ENCODE measurements at regions not wholly inside any gene's neighbourhood (a gene's known extent, or its start where the extent isn't known, plus 50 kb on each side); places are given as distances from the start of the nearest gene placed in this dataset.

GRCh38 chr17:71217769-71218168 lies 903.1 kb upstream of the SOX9 start:
- TF ChIP-seq EZH2 (IDR thresholded peaks at IDR 0.05; ENCODE audit: borderline replicate concordance, insufficient read depth, low read depth, low read length, poor library complexity, severe bottlenecking), result no peak
- no peaks in the 10 kb centered on the region for H3K4me1 ChIP-seq (ENCODE audit: control insufficient read depth in 2 of 2, insufficient read depth in 2 of 2, low read length in 2 of 2)
- Mint-ChIP-seq H3K4me3 (no peak overlapping the region), H3K27me3 (no peaks in the 10 kb centered on the region), H3K27ac (no peak overlapping the region), H3K9me3 (ENCODE audit: insufficient read depth) (peaks cover 14% of the 10 kb centered on the region), H3K4me1 (no peaks in the 10 kb centered on the region)
- H3K27ac ChIP-seq (ENCODE audit: low read length in 2 of 2), result no peak overlapping the region
- H3K4me2 ChIP-seq (replicated peaks; ENCODE audit: low read depth, low read length, poor library complexity, severe bottlenecking), result no peak overlapping the region
- H3K79me2 ChIP-seq (ENCODE audit: control insufficient read depth, insufficient read depth, low read length), result no peaks in the 10 kb centered on the region
- no CpG with 5 or more reads among the region's 2 CpGs for WGBS (ENCODE audit: insufficient coverage)
- ATAC-seq (ENCODE audit: low read depth) (no peak), DNase-seq (no peak)
- no peak overlapping the region for H3K9ac ChIP-seq (ENCODE audit: low read length)
- no peaks in the 10 kb centered on the region for H3K36me3 ChIP-seq (replicated peaks in 1 of 2; ENCODE audit: control extremely low read depth in 1 of 2, control insufficient read depth in 1 of 2, extremely low read depth in 1 of 2, insufficient read depth in 2 of 2, low read length in 1 of 2)
- H3K4me3 ChIP-seq (ENCODE audit: control extremely low read depth in 1 of 5, extremely low read depth in 1 of 5, insufficient read depth in 1 of 5, low read depth in 2 of 5, low read length in 4 of 5), result no peak overlapping the region
- CTCF ChIA-PET, result no interaction called here
- POLR2A ChIA-PET, result no interaction called here
- no peaks in the 10 kb centered on the region for H4K20me1 ChIP-seq (ENCODE audit: control insufficient read depth, insufficient read depth, low read length, poor library complexity, severe bottlenecking)
- intact Hi-C loops (cut with micrococcal nuclease), result no loop called here
- H3K27me3 ChIP-seq (replicated peaks in 1 of 4; ENCODE audit: control extremely low read depth in 1 of 4, control insufficient read depth in 3 of 4, insufficient read depth in 4 of 4, low read length in 3 of 4), result no peaks in the 10 kb centered on the region
- H2AFZ ChIP-seq (ENCODE audit: insufficient read depth, low read depth, low read length, poor library complexity, severe bottlenecking), result no peak overlapping the region
- peaks cover 0 to 3% (median 0%) of the 10 kb centered on the region in 3 donors for H3K9me3 ChIP-seq (ENCODE audit: control extremely low read depth in 1 of 3, control insufficient read depth in 2 of 3, insufficient read depth in 1 of 3, low read length in 2 of 3)

- no peaks in the 10 kb centered on the region for H3K27me3 Mint-ChIP-seq
- intact Hi-C loops (cut with micrococcal nuclease), result no loop called here
- Histone ChIP-seq H3K27ac (ENCODE audit: low read length in 2 of 2) (no peak overlapping the region), H3K36me3 (replicated peaks in 1 of 2; ENCODE audit: control extremely low read depth in 1 of 2, control insufficient read depth in 1 of 2, extremely low read depth in 1 of 2, insufficient read depth in 2 of 2, low read length in 1 of 2) (no peaks in the 10 kb centered on the region), H3K4me2 (replicated peaks; ENCODE audit: low read depth, low read length, poor library complexity, severe bottlenecking) (no peak overlapping the region), H3K4me3 (ENCODE audit: control extremely low read depth in 1 of 5, extremely low read depth in 1 of 5, insufficient read depth in 1 of 5, low read depth in 2 of 5, low read length in 4 of 5) (no peak overlapping the region), H3K9me3 (ENCODE audit: control extremely low read depth in 1 of 3, control insufficient read depth in 2 of 3, insufficient read depth in 1 of 3, low read length in 2 of 3) (no peaks in the 10 kb centered on the region), H2AFZ (ENCODE audit: insufficient read depth, low read depth, low read length, poor library complexity, severe bottlenecking) (no peak overlapping the region), H3K27me3 (replicated peaks in 1 of 4; ENCODE audit: control extremely low read depth in 1 of 4, control insufficient read depth in 3 of 4, insufficient read depth in 4 of 4, low read length in 3 of 4) (no peaks in the 10 kb centered on the region), H4K20me1 (ENCODE audit: control insufficient read depth, insufficient read depth, low read length, poor library complexity, severe bottlenecking) (no peaks in the 10 kb centered on the region), H3K4me1 (ENCODE audit: control insufficient read depth in 2 of 2, insufficient read depth in 2 of 2, low read length in 2 of 2) (no peaks in the 10 kb centered on the region), H3K79me2 (ENCODE audit: control insufficient read depth, insufficient read depth, low read length) (no peaks in the 10 kb centered on the region), H3K9ac (ENCODE audit: low read length) (no peak overlapping the region)
- no peak overlapping the region for H3K4me3 Mint-ChIP-seq
- WGBS (ENCODE audit: insufficient coverage), result 95% methylated on average over 2 of the region's 3 CpGs
- CTCF ChIA-PET, result no interaction called here
- no peaks in the 10 kb centered on the region for H3K4me1 Mint-ChIP-seq
- POLR2A ChIA-PET, result no interaction called here
- DNase-seq (no peak), ATAC-seq (ENCODE audit: low read depth) (no peak)
- no peaks in the 10 kb centered on the region for H3K9me3 Mint-ChIP-seq (ENCODE audit: insufficient read depth)
- no peak for TF ChIP-seq CTCF (IDR thresholded peaks at IDR 0.05)
- no peak overlapping the region for H3K27ac Mint-ChIP-seq
Observed at GRCh38 chr17:71224824-71225575, 895.8 kb upstream of the SOX9 start.

Data from B cell (primary cell).